Head of caudate nucleus (tissue), 42 donors: ENCODE measurements at regions not wholly inside any gene's neighbourhood (a gene's known extent, or its start where the extent isn't known, plus 50 kb on each side); places are given as distances from the start of the nearest gene placed in this dataset.
A peak's percentile ranks its signal among the peaks of the same experiment; 100 is the strongest.

Source experiments
- DNase-seq, 42 donors: peaks; one replicate each; pipeline versions ENCODE4 v3.0.0 to v3.0.0-alpha.2; 2020 to 2021; ENCODE audit warnings: mixed read lengths in 7 of 42
- intact Hi-C: fragments of 100-400 bp; cut with DNase I; formaldehyde crosslinking; loops from one replicate; pipeline ENCODE4 v1.15.0; 2022

GRCh38 chr9:134967547-134967930 is 49.8 kb upstream of the FCN1 start:
- peak in 6 of 42 donors; percentile 3 to 29 (median 14) for DNase-seq
- intact Hi-C loops: no loop called here

- intact Hi-C loops: no loop called here
- DNase-seq: peak in 9 of 42 donors; percentile 6 to 41 (median 16)
Observed at GRCh38 chr9:134968011-134968822, 50.5 kb upstream of the FCN1 start.

- intact Hi-C loops: no loop called here
- DNase-seq: peak in 2 of 42 donors; percentile 2 to 8
Observed at GRCh38 chr9:134968823-134969090, 51.0 kb upstream of the FCN1 start.

GRCh38 chr9:134969156-134970045 is 51.7 kb upstream of the FCN1 start:
- peak in 6 of 42 donors; percentile 5 to 32 (median 10) for DNase-seq
- intact Hi-C loops: no loop called here

- intact Hi-C loops: no loop called here
- DNase-seq: no peak
Observed at GRCh38 chr9:134970198-134970597, 52.5 kb upstream of the FCN1 start.

GRCh38 chr9:134970719-134971118 is 53.0 kb upstream of the FCN1 start:
- DNase-seq: peak in 5 of 42 donors; percentile 0 to 18 (median 10)
- intact Hi-C loops: no loop called here

- peak in 4 of 42 donors; percentile 5 to 11 (median 8) for DNase-seq
- intact Hi-C loops: no loop called here
Observed at GRCh38 chr9:134971196-134971595, 53.5 kb upstream of the FCN1 start.

GRCh38 chr9:134971696-134972095 is 54.0 kb upstream of the FCN1 start:
- peak in 5 of 42 donors; percentile 1 to 18 (median 7) for DNase-seq
- intact Hi-C loops: no loop called here

- intact Hi-C loops: no loop called here
- DNase-seq: peak in 5 of 42 donors; percentile 0 to 20 (median 16)
Observed at GRCh38 chr9:134972140-134972539, 54.4 kb upstream of the FCN1 start.

GRCh38 chr9:134975253-134975652 is 57.5 kb upstream of the FCN1 start:
- intact Hi-C loops: no loop called here
- DNase-seq: no peak

GRCh38 chr9:134976403-134976802 is 58.7 kb upstream of the FCN1 start:
- DNase-seq: no peak
- intact Hi-C loops: no loop called here

- peak in 3 of 42 donors; percentile 9 to 20 (median 12) for DNase-seq
- intact Hi-C loops: no loop called here
Observed at GRCh38 chr9:134978272-134978671, 60.6 kb upstream of the FCN1 start.

GRCh38 chr9:134980516-134980915 is 62.8 kb upstream of the FCN1 start:
- intact Hi-C loops: no loop called here
- peak in 1 of 42 donors; percentile 1 for DNase-seq

GRCh38 chr9:134980991-134981390 is 63.3 kb upstream of the FCN1 start:
- DNase-seq: peak in 1 of 42 donors; percentile 1
- intact Hi-C loops: no loop called here

GRCh38 chr9:134981829-134982228 is 64.1 kb upstream of the FCN1 start:
- intact Hi-C loops: no loop called here
- peak in 1 of 42 donors; percentile 31 for DNase-seq

GRCh38 chr9:134982311-134982710 is 64.6 kb upstream of the FCN1 start:
- intact Hi-C loops: no loop called here
- peak in 2 of 42 donors; percentile 1 to 16 for DNase-seq

- intact Hi-C loops: no loop called here
- DNase-seq: peak in 3 of 42 donors; percentile 1 to 44 (median 31)
Observed at GRCh38 chr9:134983074-134983473, 65.4 kb upstream of the FCN1 start.

- intact Hi-C loops: no loop called here
- peak in 4 of 42 donors; percentile 0 to 32 (median 17) for DNase-seq
Observed at GRCh38 chr9:134983506-134984371, 66.0 kb upstream of the FCN1 start.
